Trophoblast cell (in vitro differentiated cells and primary cell): ENCODE measurements at regions not wholly inside any gene's neighbourhood (a gene's known extent, or its start where the extent isn't known, plus 50 kb on each side); places are given as distances from the start of the nearest gene placed in this dataset.

Source experiments
- DNase-seq, 2 donors: peaks; one replicate each; pipeline ENCODE4 v3.0.0-alpha.2; 2016
- H2AFZ ChIP-seq: 2 replicates; pipeline ENCODE4 v1.6.1; 2013; ENCODE audit warnings: low read length, moderate library complexity, mild to moderate bottlenecking; ENCODE audit not compliant: insufficient read depth, poor library complexity
- H2AK5ac ChIP-seq: 2 replicates; pipeline ENCODE4 v1.6.1; 2013; ENCODE audit warnings: mild to moderate bottlenecking, low read length
- H2BK120ac ChIP-seq: 2 replicates; pipeline ENCODE4 v1.6.1; 2013; ENCODE audit warnings: low read length, mild to moderate bottlenecking, moderate library complexity; ENCODE audit not compliant: insufficient read depth, poor library complexity
- H2BK12ac ChIP-seq: 2 replicates; pipeline ENCODE4 v1.6.1; 2013; ENCODE audit warnings: mild to moderate bottlenecking, low read length, moderate library complexity
- H2BK5ac ChIP-seq: 2 replicates; pipeline ENCODE4 v1.6.1; 2013; ENCODE audit warnings: low read length, low read depth, moderate library complexity, mild to moderate bottlenecking; ENCODE audit not compliant: poor library complexity
- H3K14ac ChIP-seq: 2 replicates; pipeline ENCODE4 v1.6.1; 2013; ENCODE audit warnings: mild to moderate bottlenecking, low read length
- H3K18ac ChIP-seq: 2 replicates; pipeline ENCODE4 v1.6.1; 2013; ENCODE audit warnings: mild to moderate bottlenecking, low read length
- H3K23ac ChIP-seq: 2 replicates; pipeline ENCODE4 v1.6.1; 2013; ENCODE audit warnings: low read length
- H3K27ac ChIP-seq: 2 replicates; pipeline ENCODE4 v1.5.1; 2013; ENCODE audit warnings: low read depth, mild to moderate bottlenecking, inconsistent platforms, low read length, moderate library complexity
- H3K27me3 ChIP-seq: 2 replicates; pipeline ENCODE4 v1.6.1; 2013; ENCODE audit warnings: inconsistent platforms, mild to moderate bottlenecking, low read length, moderate library complexity; ENCODE audit not compliant: insufficient read depth
- H3K36me3 ChIP-seq, 2 experiments: 1 replicate in 1 of 2; 2 replicates in 1 of 2; pipeline ENCODE4 v1.6.1; 2013; ENCODE audit warnings: low read length in 2 of 2, mild to moderate bottlenecking in 2 of 2, moderate library complexity in 1 of 2; ENCODE audit not compliant: insufficient read depth in 2 of 2, control insufficient read depth in 1 of 2
- H3K4ac ChIP-seq: 2 replicates; pipeline ENCODE4 v1.6.1; 2013; ENCODE audit warnings: low read depth, mild to moderate bottlenecking, low read length, moderate library complexity
- H3K4me1 ChIP-seq, 2 experiments: 1 replicate in 1 of 2; 2 replicates in 1 of 2; pipeline ENCODE4 v1.6.1; 2013; ENCODE audit warnings: low read length in 2 of 2, mild to moderate bottlenecking in 2 of 2, moderate library complexity in 1 of 2; ENCODE audit not compliant: insufficient read depth in 2 of 2, control insufficient read depth in 1 of 2
- H3K4me2 ChIP-seq: 2 replicates; pipeline ENCODE4 v1.6.1; 2013; ENCODE audit warnings: inconsistent platforms, mild to moderate bottlenecking, low read length, moderate library complexity
- H3K4me3 ChIP-seq: 2 replicates; pipeline ENCODE4 v1.5.1; 2013; ENCODE audit warnings: mild to moderate bottlenecking, low read depth, low read length, inconsistent platforms
- H3K79me1 ChIP-seq: one replicate; pipeline ENCODE4 v1.6.1; 2013; ENCODE audit warnings: low read length
- H3K79me2 ChIP-seq: 2 replicates; pipeline ENCODE4 v1.6.1; 2013; ENCODE audit warnings: low read length, mild to moderate bottlenecking; ENCODE audit not compliant: control insufficient read depth, insufficient read depth, poor library complexity
- H3K9ac ChIP-seq: 2 replicates; pipeline ENCODE4 v1.6.1; 2013; ENCODE audit warnings: mild to moderate bottlenecking, low read length
- H3K9me3 ChIP-seq: 2 replicates; pipeline ENCODE4 v1.6.1; 2013; ENCODE audit warnings: low read depth, mild to moderate bottlenecking, control low read depth, inconsistent platforms, low read length; ENCODE audit not compliant: insufficient read depth
- H4K12ac ChIP-seq: 2 replicates; pipeline ENCODE4 v1.6.1; 2013; ENCODE audit warnings: low read depth, mild to moderate bottlenecking, low read length, moderate library complexity
- H4K8ac ChIP-seq: 2 replicates; pipeline ENCODE4 v1.6.1; 2013; ENCODE audit warnings: low read depth, mild to moderate bottlenecking, low read length, moderate library complexity
- H4K91ac ChIP-seq: one replicate; pipeline ENCODE4 v1.6.1; 2013; ENCODE audit warnings: low read depth, mild to moderate bottlenecking, low read length, moderate library complexity
- WGBS: extraction: QIAGEN DNeasy Blood & Tissue Kit; methylation state at CpG from one replicate; pipeline ENCODE4 v1.1.7; 2013; ENCODE audit warnings: missing lambda C conversion rate; ENCODE audit not compliant: insufficient read length, insufficient coverage; ENCODE audit errors: extremely low coverage; 5-methylcytosine and 5-hydroxymethylcytosine counted together

DNA sequence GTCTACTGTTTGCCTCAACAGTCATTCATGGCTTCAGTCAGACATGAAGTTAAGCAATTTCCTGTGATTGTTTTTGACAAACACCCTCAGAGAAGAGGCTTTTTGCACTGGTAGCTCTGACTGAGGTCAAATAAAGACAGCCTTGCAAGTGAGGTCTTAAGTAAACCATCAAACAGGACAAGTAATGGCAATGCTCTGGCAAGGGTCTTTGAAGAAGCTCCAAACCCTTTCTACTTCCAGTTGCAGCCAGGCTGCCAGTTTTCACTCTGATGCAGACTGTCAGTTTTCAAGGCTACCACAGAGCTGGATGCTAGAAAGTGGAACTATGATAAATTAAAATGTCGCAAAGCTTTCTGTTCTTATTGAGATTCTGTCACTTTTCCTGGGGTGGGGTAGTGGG is 421.5 kb upstream of the PTGER4 start:
- H2BK12ac ChIP-seq = no peak overlapping the region
- no peak overlapping the region for H2BK120ac ChIP-seq
- no peaks in the 10 kb centered on the region for H3K36me3 ChIP-seq
- H2AFZ ChIP-seq = no peak overlapping the region
- no peak overlapping the region for H4K8ac ChIP-seq
- no peaks in the 10 kb centered on the region for H3K9me3 ChIP-seq
- H4K12ac ChIP-seq = no peak overlapping the region
- no peak overlapping the region for H3K4ac ChIP-seq
- no peak overlapping the region for H3K23ac ChIP-seq
- no peaks in the 10 kb centered on the region for H3K27me3 ChIP-seq
- no CpG with 5 or more reads among the region's 1 CpG for WGBS
- H4K91ac ChIP-seq = no peak overlapping the region
- H3K14ac ChIP-seq = no peak overlapping the region
- no peak overlapping the region for H3K4me3 ChIP-seq
- DNase-seq = no peak
- no peak overlapping the region for H3K4me2 ChIP-seq
- H2AK5ac ChIP-seq = no peak overlapping the region
- H3K79me1 ChIP-seq = no peaks in the 10 kb centered on the region
- no peaks in the 10 kb centered on the region for H3K4me1 ChIP-seq
- no peak overlapping the region for H3K27ac ChIP-seq
- H2BK5ac ChIP-seq = no peak overlapping the region
- H3K9ac ChIP-seq = no peak overlapping the region
- no peaks in the 10 kb centered on the region for H3K79me2 ChIP-seq
- H3K18ac ChIP-seq = no peak overlapping the region

DNA sequence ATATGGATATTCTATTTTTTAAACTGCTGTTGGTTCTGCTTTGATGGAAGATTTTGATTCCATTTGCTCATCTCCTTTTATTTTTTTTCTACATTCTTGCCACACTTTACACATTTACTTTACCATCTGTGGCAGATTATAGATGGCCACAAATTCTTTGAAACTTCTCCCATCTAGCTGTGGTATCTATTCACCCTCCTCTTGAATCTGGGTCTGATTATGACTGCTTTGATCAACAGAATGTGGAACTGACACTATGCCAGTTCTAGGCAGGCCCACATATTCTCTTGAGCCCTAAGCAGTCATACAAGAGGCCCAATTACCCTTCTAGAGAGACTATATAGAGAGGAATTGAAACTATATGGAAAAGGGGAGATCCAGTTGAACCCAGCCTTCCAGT is 439.0 kb upstream of the PTGER4 start:
- no peak overlapping the region for H3K18ac ChIP-seq
- H4K8ac ChIP-seq = no peak overlapping the region
- no peak overlapping the region for H2BK12ac ChIP-seq
- H3K23ac ChIP-seq = no peak overlapping the region
- H3K79me2 ChIP-seq = no peaks in the 10 kb centered on the region
- H2AFZ ChIP-seq = no peak overlapping the region
- no peak overlapping the region for H4K12ac ChIP-seq
- no peak overlapping the region for H2BK5ac ChIP-seq
- H3K36me3 ChIP-seq = no peaks in the 10 kb centered on the region
- no peaks in the 10 kb centered on the region for H3K79me1 ChIP-seq
- H3K4ac ChIP-seq = no peak overlapping the region
- H3K4me3 ChIP-seq = no peak overlapping the region
- no peak overlapping the region for H3K9ac ChIP-seq
- H3K4me2 ChIP-seq = no peak overlapping the region
- no peak overlapping the region for H3K14ac ChIP-seq
- H3K9me3 ChIP-seq = no peaks in the 10 kb centered on the region
- no peak overlapping the region for H2BK120ac ChIP-seq
- no peak for DNase-seq
- no peak overlapping the region for H4K91ac ChIP-seq
- no peaks in the 10 kb centered on the region for H3K27me3 ChIP-seq
- no peak overlapping the region for H3K27ac ChIP-seq
- no peak overlapping the region for H2AK5ac ChIP-seq
- no peaks in the 10 kb centered on the region for H3K4me1 ChIP-seq

DNA sequence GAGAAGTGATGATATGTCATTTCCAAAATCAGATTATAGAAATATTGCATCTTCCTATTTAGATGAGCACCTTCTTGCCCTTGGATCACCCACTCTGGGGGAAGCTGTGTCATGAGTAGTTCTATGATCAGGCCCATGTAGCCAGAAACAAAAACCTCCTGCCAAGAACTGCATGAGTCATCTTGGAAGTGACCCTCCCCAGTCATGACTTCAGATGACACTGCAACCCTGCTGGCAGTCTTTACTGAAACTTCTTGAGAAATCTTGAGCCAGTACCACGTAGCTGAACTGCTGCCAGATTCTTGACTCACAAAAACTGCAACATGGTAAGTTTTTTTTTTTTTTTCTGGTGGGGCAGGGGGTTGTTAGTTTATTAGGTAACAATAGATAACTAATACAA is 439.6 kb upstream of the PTGER4 start:
- no CpG with 5 or more reads among the region's 1 CpG for WGBS
- no peak overlapping the region for H3K14ac ChIP-seq
- H3K4me1 ChIP-seq = no peaks in the 10 kb centered on the region
- H4K12ac ChIP-seq = no peak overlapping the region
- H2AK5ac ChIP-seq = no peak overlapping the region
- no peaks in the 10 kb centered on the region for H3K79me2 ChIP-seq
- H3K9ac ChIP-seq = no peak overlapping the region
- no peaks in the 10 kb centered on the region for H3K79me1 ChIP-seq
- no peak for DNase-seq
- H3K4me3 ChIP-seq = no peak overlapping the region
- H3K18ac ChIP-seq = no peak overlapping the region
- H2BK12ac ChIP-seq = no peak overlapping the region
- H3K27me3 ChIP-seq = no peaks in the 10 kb centered on the region
- no peak overlapping the region for H4K8ac ChIP-seq
- no peaks in the 10 kb centered on the region for H3K9me3 ChIP-seq
- H2BK5ac ChIP-seq = no peak overlapping the region
- no peak overlapping the region for H3K4ac ChIP-seq
- no peak overlapping the region for H4K91ac ChIP-seq
- no peak overlapping the region for H2BK120ac ChIP-seq
- H3K36me3 ChIP-seq = no peaks in the 10 kb centered on the region
- no peak overlapping the region for H3K4me2 ChIP-seq
- H3K27ac ChIP-seq = no peak overlapping the region
- H3K23ac ChIP-seq = no peak overlapping the region
- H2AFZ ChIP-seq = no peak overlapping the region

DNA sequence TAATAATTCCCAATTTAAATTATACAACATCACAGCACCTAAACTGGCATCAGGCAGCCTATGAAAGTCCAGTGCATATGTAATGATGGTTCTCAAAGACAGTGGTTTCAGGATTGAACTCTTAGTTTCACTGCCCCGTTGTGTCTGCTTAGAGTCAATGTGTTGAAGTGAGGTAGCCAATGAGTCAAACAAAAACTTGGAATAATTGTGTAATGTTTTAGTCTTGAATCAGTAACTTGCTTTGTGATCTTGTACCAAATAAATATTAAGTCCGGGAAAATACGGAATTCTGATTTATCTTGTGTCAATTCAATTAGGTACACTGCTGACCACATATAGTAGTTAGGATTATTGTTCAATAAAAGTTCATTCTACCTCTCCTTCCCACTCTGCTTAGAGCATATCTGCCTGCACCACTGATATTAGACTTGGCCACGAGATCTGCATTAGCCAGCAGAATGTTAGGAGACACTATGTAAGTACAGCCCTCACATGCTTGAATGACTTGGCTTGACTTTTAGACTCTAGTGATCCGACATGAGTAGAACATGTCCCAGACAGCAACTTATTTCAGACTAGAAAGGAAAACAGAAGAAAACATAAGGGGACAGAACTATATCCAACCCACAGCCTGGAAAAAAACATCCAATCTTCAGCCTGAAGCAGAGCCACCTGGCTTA is 441.5 kb upstream of the PTGER4 start:
- no peak overlapping the region for H2BK12ac ChIP-seq

More for the DNA sequence above, 441.5 kb upstream of the PTGER4 start:
- Histone ChIP-seq H3K27me3 (no peaks in the 10 kb centered on the region), H3K4ac (no peak overlapping the region), H3K9me3 (no peaks in the 10 kb centered on the region), H3K27ac (no peak overlapping the region), H3K4me2 (no peak overlapping the region), H3K79me2 (no peaks in the 10 kb centered on the region), H2BK5ac (no peak overlapping the region), H2AK5ac (no peak overlapping the region), H3K4me3 (no peak overlapping the region), H3K18ac (no peak overlapping the region), H3K23ac (no peak overlapping the region), H3K9ac (no peak overlapping the region), H4K12ac (no peak overlapping the region), H2AFZ (no peak overlapping the region), H2BK120ac (no peak overlapping the region), H3K4me1 (no peaks in the 10 kb centered on the region), H4K8ac (no peak overlapping the region), H3K14ac (no peak overlapping the region), H4K91ac (no peak overlapping the region), H3K36me3 (no peaks in the 10 kb centered on the region), H3K79me1 (no peaks in the 10 kb centered on the region)
- no peak for DNase-seq
- no CpG with 5 or more reads among the region's 5 CpGs for WGBS
